ENCODE measurements at regions not wholly inside any gene's neighbourhood (a gene's known extent, or its start where the extent isn't known, plus 50 kb on each side); places are given as distances from the start of the nearest gene placed in this dataset.

- peak; percentile 69 for TF ChIP-seq CTCF (IDR thresholded peaks at IDR 0.05; ENCODE audit: low read depth, low read length)
- DNase-seq (ENCODE audit: extremely low read depth, low read depth), result peak; percentile 7
These were observed 818.2 kb downstream of the TLR4 start for GRCh38 chr9:118522093-118523028.

GRCh38 chr9:118527261-118527660, 823.1 kb downstream of the TLR4 start:
- no peak for TF ChIP-seq CTCF (IDR thresholded peaks at IDR 0.05; ENCODE audit: low read depth, low read length)
- DNase-seq (ENCODE audit: extremely low read depth, low read depth), result no peak

GRCh38 chr9:118529210-118529609, 825.0 kb downstream of the TLR4 start:
- TF ChIP-seq CTCF (IDR thresholded peaks at IDR 0.05; ENCODE audit: low read depth, low read length), result no peak
- DNase-seq (ENCODE audit: extremely low read depth, low read depth), result no peak

- DNase-seq (ENCODE audit: extremely low read depth, low read depth), result no peak
These were observed 825.5 kb downstream of the TLR4 start for GRCh38 chr9:118529624-118530214.

GRCh38 chr9:118532592-118532991, 828.4 kb downstream of the TLR4 start:
- DNase-seq (ENCODE audit: extremely low read depth, low read depth), result no peak
- TF ChIP-seq CTCF (IDR thresholded peaks at IDR 0.05; ENCODE audit: low read depth, low read length), result no peak

More at GRCh38 chr9:118529624-118530214, 825.5 kb downstream of the TLR4 start:
- no peak for TF ChIP-seq CTCF (IDR thresholded peaks at IDR 0.05; ENCODE audit: low read depth, low read length)

- TF ChIP-seq CTCF (IDR thresholded peaks at IDR 0.05; ENCODE audit: low read depth, low read length), result no peak
- no peak for DNase-seq (ENCODE audit: extremely low read depth, low read depth)
These were observed 828.9 kb downstream of the TLR4 start for GRCh38 chr9:118533101-118533500.

GRCh38 chr9:118533850-118534249, 829.6 kb downstream of the TLR4 start:
- TF ChIP-seq CTCF (IDR thresholded peaks at IDR 0.05; ENCODE audit: low read depth, low read length), result no peak
- no peak for DNase-seq (ENCODE audit: extremely low read depth, low read depth)

All from AG09319 (cell line).